ENCODE measurements at regions not wholly inside any gene's neighbourhood (a gene's known extent, or its start where the extent isn't known, plus 50 kb on each side); places are given as distances from the start of the nearest gene placed in this dataset.
"Not testable (repeated sequence)": the region's sequence is repeated elsewhere in the genome, so short reads cannot be mapped to it uniquely, and the experiment has no call there.

- no peak for DNase-seq
Observed at GRCh38 chr2:7730990-7731389, 813.8 kb downstream of the RNF144A start.

GRCh38 chr2:7732497-7732896 is 815.3 kb downstream of the RNF144A start:
- no peak for DNase-seq

GRCh38 chr2:7736646-7737305 is 819.6 kb downstream of the RNF144A start:
- no peak for DNase-seq

- DNase-seq: no peak
Observed at GRCh38 chr2:7738596-7738995, 821.4 kb downstream of the RNF144A start.

GRCh38 chr2:7740114-7740513 is 822.9 kb downstream of the RNF144A start:
- no peak for DNase-seq

- no peak for DNase-seq
Observed at GRCh38 chr2:7742301-7742700, 825.1 kb downstream of the RNF144A start.

- DNase-seq: no peak
Observed at GRCh38 chr2:7744827-7745226, 827.6 kb downstream of the RNF144A start.

- DNase-seq: no peak
Observed at GRCh38 chr2:7745369-7745768, 828.2 kb downstream of the RNF144A start.

GRCh38 chr2:7748717-7749415 is 831.7 kb downstream of the RNF144A start:
- no peak for DNase-seq

GRCh38 chr2:7749895-7750559 is 832.8 kb downstream of the RNF144A start:
- no peak for DNase-seq

- no peak for DNase-seq
Observed at GRCh38 chr2:7752291-7752690, 835.1 kb downstream of the RNF144A start.

- no peak for DNase-seq
Observed at GRCh38 chr2:7753777-7754176, 836.6 kb downstream of the RNF144A start.

GRCh38 chr2:7755879-7756278 is 838.7 kb downstream of the RNF144A start:
- DNase-seq: no peak

- DNase-seq: no peak
Observed at GRCh38 chr2:7758073-7758759, 841.0 kb downstream of the RNF144A start.

- DNase-seq: no peak
Observed at GRCh38 chr2:7759898-7760297, 842.7 kb downstream of the RNF144A start.

- not testable (repeated sequence) for DNase-seq
Observed at GRCh38 chr2:7763418-7763817, 846.2 kb downstream of the RNF144A start.

- DNase-seq: no peak
Observed at GRCh38 chr2:7765236-7765635, 848.0 kb downstream of the RNF144A start.

- DNase-seq: no peak
Observed at GRCh38 chr2:7766088-7766722, 849.0 kb downstream of the RNF144A start.

- DNase-seq: no peak
Observed at GRCh38 chr2:7766978-7767565, 849.9 kb downstream of the RNF144A start.

- DNase-seq: no peak
Observed at GRCh38 chr2:7767902-7768301, 850.7 kb downstream of the RNF144A start.

- no peak for DNase-seq
Observed at GRCh38 chr2:7771781-7772180, 854.6 kb downstream of the RNF144A start.
